Vagina (tissue), 2 donors: ENCODE measurements at regions not wholly inside any gene's neighbourhood (a gene's known extent, or its start where the extent isn't known, plus 50 kb on each side); places are given as distances from the start of the nearest gene placed in this dataset.
A peak's percentile ranks its signal among the peaks of the same experiment; 100 is the strongest.

Experiments
- DNase-seq, 2 donors: peaks; one replicate each; pipeline ENCODE4 v3.0.0-alpha.2; 2017; ENCODE audit errors: extremely low spot score in 2 of 2
- H3K27ac ChIP-seq: fragments of 200-600 bp; sonication (generic); one replicate; pipeline ENCODE4 v1.5.1; 2019
- H3K27me3 ChIP-seq: fragments of 200-600 bp; sonication (generic); one replicate; pipeline ENCODE4 v1.5.1; 2019
- H3K36me3 ChIP-seq, 2 donors: fragments of 200-600 bp; sonication (generic); one replicate each; pipeline ENCODE4 v1.5.1; 2017 to 2019
- H3K4me1 ChIP-seq: fragments of 200-600 bp; sonication (generic); one replicate; pipeline ENCODE4 v1.5.1; 2019
- H3K4me3 ChIP-seq, 2 donors: fragments of 200-600 bp; sonication (generic); 1 replicate in 1 of 2; 2 replicates in 1 of 2; pipeline ENCODE4 v1.5.1; 2016 to 2019
- H3K9me3 ChIP-seq: fragments of 200-600 bp; sonication (generic); one replicate; pipeline ENCODE4 v1.5.1; 2019
- POLR2A ChIP-seq, 2 donors: fragments of 450-650 bp; IDR thresholded peaks; one replicate each; pipeline ENCODE4 v1.6.1; 2017; ENCODE audit warnings: antibody characterized with exemption in 2 of 2, mild to moderate bottlenecking in 2 of 2, moderate library complexity in 2 of 2
- POLR2AphosphoS5 ChIP-seq, 2 donors: sonication (generic); formaldehyde crosslinking; IDR thresholded peaks; one replicate each; pipeline ENCODE4 v1.9.0; 2017; ENCODE audit warnings: antibody characterized with exemption in 2 of 2, mild to moderate bottlenecking in 2 of 2, low read depth in 1 of 2; ENCODE audit not compliant: insufficient read depth in 1 of 2
- intact Hi-C: fragments of 100-400 bp; cut with DNase I; formaldehyde crosslinking; loops from one replicate; pipeline ENCODE4 v1.15.1; 2023
- TF ChIP-seq, protein P1 (sequence below), 3 experiments: fragments of 450-650 bp in 2 of 3; fragments of 200-600 bp in 1 of 3; sonication (generic) in 1 of 3; IDR thresholded peaks; one replicate each; pipeline ENCODE4 v1.5.1; 2017 to 2019; ENCODE audit warnings: antibody characterized with exemption in 3 of 3, mild to moderate bottlenecking in 2 of 3, moderate library complexity in 2 of 3

DNA sequence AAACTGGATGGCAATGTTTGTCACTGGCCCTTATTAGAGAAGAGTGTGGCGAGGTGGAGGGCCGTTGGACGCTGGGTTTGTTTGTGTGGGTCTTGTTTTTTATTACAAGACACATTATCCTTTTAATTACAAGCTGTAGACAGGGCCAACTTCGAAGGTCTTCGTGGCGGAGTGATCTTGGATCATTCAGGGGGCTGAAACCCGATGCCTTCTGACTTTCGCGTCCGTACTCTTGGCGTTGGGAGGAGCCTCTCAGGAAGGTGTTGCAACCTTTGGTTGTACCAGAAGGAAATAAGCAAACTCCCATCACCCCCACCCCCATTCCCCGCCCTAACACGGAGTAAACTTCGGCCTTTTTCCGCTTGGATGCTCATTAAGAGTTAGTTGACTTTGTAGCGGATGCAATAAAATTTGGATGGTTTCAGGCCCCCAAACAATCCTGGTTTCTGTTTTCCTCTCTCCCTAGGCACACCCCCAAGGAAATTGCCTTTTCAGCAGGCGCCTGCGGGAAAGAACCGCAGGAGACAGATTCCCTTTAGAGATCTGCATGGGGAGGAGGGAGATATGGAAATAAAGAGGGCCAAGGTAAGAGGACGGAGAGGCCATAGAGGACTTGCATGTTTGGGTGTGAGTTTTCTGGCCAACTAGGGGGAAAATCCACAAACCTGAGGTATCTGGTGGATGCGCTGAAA lies 294.5 kb upstream of the NFE2L3 start:
- Histone ChIP-seq H3K27me3 (peaks cover 12% of the 10 kb centered on the region), H3K4me1 (peaks cover 19% of the 10 kb centered on the region), H3K36me3 (no peaks in the 10 kb centered on the region), H3K4me3 (peak overlapping the region; percentile 5 to 33), H3K27ac (peak overlapping the region; percentile 46), H3K9me3 (no peaks in the 10 kb centered on the region)
- TF ChIP-seq POLR2AphosphoS5 (IDR thresholded peaks at IDR 0.05; ENCODE audit: insufficient read depth in 1 of 2, low read depth in 1 of 2): no peak
- no peak for TF ChIP-seq POLR2A (IDR thresholded peaks at IDR 0.05)
- TF ChIP-seq, protein P1, sequence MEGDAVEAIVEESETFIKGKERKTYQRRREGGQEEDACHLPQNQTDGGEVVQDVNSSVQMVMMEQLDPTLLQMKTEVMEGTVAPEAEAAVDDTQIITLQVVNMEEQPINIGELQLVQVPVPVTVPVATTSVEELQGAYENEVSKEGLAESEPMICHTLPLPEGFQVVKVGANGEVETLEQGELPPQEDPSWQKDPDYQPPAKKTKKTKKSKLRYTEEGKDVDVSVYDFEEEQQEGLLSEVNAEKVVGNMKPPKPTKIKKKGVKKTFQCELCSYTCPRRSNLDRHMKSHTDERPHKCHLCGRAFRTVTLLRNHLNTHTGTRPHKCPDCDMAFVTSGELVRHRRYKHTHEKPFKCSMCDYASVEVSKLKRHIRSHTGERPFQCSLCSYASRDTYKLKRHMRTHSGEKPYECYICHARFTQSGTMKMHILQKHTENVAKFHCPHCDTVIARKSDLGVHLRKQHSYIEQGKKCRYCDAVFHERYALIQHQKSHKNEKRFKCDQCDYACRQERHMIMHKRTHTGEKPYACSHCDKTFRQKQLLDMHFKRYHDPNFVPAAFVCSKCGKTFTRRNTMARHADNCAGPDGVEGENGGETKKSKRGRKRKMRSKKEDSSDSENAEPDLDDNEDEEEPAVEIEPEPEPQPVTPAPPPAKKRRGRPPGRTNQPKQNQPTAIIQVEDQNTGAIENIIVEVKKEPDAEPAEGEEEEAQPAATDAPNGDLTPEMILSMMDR (IDR thresholded peaks at IDR 0.05): no peak
- no peak for DNase-seq
- intact Hi-C loops: loop anchor here (10.0 kb wide), 1 partner anchor 1307 kb away; the partner anchor contains the start of gene HOXA9

DNA sequence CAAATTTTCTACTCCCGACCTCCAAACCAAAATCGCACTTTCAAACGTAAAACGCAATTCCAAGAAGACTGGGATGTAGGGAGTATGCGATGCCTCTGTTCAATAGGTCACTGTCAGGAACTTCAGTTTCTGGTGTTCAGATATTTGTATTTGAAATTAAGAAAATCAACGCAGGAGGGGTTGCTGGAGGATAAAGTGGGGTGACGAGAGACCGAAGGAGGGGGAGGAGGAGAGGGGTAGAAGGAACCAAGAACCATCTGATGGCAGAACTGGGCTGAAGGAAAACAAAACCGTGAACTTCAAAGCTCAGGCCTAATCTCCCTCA lies 293.8 kb upstream of the NFE2L3 start:
- no peak overlapping the region for H3K27ac ChIP-seq
- TF ChIP-seq, protein P1 (IDR thresholded peaks at IDR 0.05): no peak
- TF ChIP-seq POLR2A (IDR thresholded peaks at IDR 0.05) (no peak), POLR2AphosphoS5 (IDR thresholded peaks at IDR 0.05; ENCODE audit: insufficient read depth in 1 of 2, low read depth in 1 of 2) (no peak)
- H3K4me1 ChIP-seq: peaks cover 20% of the 10 kb centered on the region
- DNase-seq: no peak
- no peak overlapping the region for H3K4me3 ChIP-seq
- H3K9me3 ChIP-seq: no peaks in the 10 kb centered on the region
- H3K36me3 ChIP-seq: no peaks in the 10 kb centered on the region
- intact Hi-C loops: loop anchor here (10.0 kb wide), 1 partner anchor 1307 kb away; the partner anchor contains the start of gene HOXA9
- H3K27me3 ChIP-seq: peaks cover 8% of the 10 kb centered on the region

DNA sequence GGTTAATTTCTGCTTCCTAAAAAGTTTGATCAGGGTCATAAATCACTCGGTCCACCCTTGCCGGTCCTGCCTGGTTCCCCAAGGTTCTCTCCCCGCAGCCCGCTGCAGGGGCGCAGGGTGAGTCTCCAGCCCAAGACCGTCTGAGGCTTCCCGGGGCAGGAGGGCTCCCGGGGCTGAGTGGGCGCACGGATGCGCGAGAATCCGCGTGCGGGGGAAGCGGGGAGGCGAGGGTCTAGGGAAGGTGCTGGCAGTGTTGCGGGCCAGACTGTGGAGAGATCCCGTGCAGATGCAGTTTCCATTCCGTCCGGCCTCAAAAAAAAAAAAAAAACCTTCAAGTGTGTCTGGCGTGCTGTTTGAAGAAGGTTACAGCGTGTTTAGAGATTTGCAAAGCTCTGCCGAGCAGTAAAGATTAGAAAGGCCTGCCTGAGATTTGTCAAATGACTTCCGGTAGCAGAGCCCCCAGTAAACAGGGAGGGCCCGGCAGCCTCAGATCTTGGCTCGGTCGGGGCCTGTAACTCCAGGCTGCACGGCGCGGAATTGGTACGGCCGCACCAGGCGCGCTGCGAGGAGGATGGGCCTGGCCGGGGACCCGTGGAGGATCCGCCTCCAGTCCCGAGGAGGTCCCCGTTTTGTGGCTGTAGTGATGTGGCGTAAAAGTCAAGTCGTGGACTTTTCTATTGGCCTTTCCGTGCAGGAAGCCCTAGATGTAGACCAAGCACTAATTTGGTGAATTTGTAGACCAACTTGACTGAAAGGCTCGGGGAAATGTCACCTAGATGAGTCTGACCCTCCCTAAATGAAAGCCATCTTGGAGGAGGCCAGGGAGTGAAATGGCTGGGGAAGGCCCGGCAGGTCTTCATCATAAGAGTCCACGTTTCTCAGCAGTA lies 293.2 kb upstream of the NFE2L3 start:
- Histone ChIP-seq H3K27me3 (peaks cover 8% of the 10 kb centered on the region), H3K4me1 (peaks cover 20% of the 10 kb centered on the region), H3K27ac (no peak overlapping the region), H3K9me3 (no peaks in the 10 kb centered on the region), H3K4me3 (no peak overlapping the region), H3K36me3 (no peaks in the 10 kb centered on the region)
- intact Hi-C loops: loop anchor here (10.0 kb wide), 1 partner anchor 1306 kb away; the partner anchor contains the start of gene HOXA9
- DNase-seq: no peak
- TF ChIP-seq POLR2A (IDR thresholded peaks at IDR 0.05) (no peak), POLR2AphosphoS5 (IDR thresholded peaks at IDR 0.05; ENCODE audit: insufficient read depth in 1 of 2, low read depth in 1 of 2) (no peak)

DNA sequence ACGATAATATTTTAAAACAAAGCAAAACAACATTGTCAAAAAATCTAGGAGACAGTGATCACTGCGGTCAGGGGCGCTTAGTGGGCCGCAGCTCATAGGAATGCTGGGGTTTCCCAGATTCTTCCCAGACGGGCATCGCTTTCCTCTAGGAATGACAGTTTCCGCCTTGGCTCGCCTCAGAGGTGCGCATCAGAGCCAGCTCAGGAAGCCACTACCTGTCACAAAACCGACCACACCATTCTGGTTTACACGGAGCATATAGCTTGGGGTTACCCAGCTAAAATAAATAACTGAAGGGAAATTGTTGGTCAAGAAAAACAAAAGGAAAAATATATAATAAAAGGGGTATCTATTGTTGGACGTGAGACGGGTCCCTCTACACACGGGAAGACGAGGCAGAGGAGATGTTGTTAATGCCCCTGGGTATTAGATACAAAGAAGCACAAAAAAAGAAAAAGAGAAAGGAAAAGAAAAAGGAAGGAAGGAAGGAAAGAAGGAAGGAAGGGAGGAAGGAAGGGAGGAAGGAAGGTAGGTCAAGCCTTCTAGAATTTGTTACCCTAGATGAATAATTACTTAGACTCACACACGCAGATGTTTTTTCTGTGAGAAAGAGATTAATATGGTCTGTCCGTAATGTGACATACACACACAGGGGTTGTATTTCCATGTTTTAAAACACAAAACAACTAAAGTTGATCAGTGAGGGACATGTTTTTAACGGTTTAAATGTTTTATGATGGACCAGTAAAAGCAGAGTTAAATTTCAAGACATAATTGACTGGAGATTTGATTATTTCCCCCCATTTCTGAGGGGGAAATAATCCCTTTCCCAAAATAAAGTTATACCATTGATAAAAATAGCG lies 292.4 kb upstream of the NFE2L3 start:
- no peak for DNase-seq
- TF ChIP-seq, protein P1 (IDR thresholded peaks at IDR 0.05): no peak
- TF ChIP-seq POLR2A (IDR thresholded peaks at IDR 0.05) (no peak), POLR2AphosphoS5 (IDR thresholded peaks at IDR 0.05; ENCODE audit: insufficient read depth in 1 of 2, low read depth in 1 of 2) (no peak)
- Histone ChIP-seq H3K27ac (no peak overlapping the region), H3K27me3 (peaks cover 8% of the 10 kb centered on the region), H3K9me3 (no peaks in the 10 kb centered on the region), H3K36me3 (no peaks in the 10 kb centered on the region), H3K4me3 (no peak overlapping the region), H3K4me1 (peaks cover 20% of the 10 kb centered on the region)
- intact Hi-C loops: loop anchor here (10.0 kb wide), 1 partner anchor 1305 kb away; the partner anchor contains the start of gene HOXA9
